SH-SY5Y (cell line): ENCODE measurements at regions not wholly inside any gene's neighbourhood (a gene's known extent, or its start where the extent isn't known, plus 50 kb on each side); places are given as distances from the start of the nearest gene placed in this dataset.

Source experiments
- GATA2 ChIP-seq: IDR thresholded peaks from 2 replicates; pipeline ENCODE4 v1.6.1; 2011; ENCODE audit warnings: mild to moderate bottlenecking, low read depth, low read length
- GATA3 ChIP-seq: IDR thresholded peaks from 2 replicates; pipeline ENCODE4 v1.6.1; 2011; ENCODE audit warnings: low read depth, mild to moderate bottlenecking, low read length, moderate library complexity

DNA sequence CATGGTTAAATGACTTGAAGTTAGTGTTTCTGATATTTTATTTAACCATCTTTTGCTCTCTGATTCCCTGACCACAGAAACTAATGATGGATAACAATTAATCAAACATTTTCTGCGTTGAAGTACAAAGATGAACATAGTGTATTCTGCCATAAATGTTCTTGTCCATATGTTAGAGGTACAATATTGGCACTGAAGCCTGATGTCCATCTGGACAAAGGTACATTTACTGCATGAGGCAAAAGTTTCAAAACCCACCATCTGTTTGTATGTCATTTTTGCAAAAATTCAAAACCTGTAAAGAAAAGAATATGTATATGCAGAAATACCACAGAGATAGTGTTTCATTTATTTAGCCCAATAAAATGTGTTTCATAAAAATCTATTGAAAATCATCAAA lies 861.5 kb downstream of the ANKRD7 start:
- TF ChIP-seq GATA3 (no peak), GATA2 (no peak)
